CD14-positive monocyte (primary cell): ENCODE measurements at regions not wholly inside any gene's neighbourhood (a gene's known extent, or its start where the extent isn't known, plus 50 kb on each side); places are given as distances from the start of the nearest gene placed in this dataset.

Source experiments
- DNase-seq, 3 donors: peaks; one replicate each; pipeline ENCODE4 v3.0.0-alpha.2; 2011 to 2022
- H2AFZ ChIP-seq: 2 replicates; pipeline ENCODE4 v1.6.0; 2012; ENCODE audit warnings: mild to moderate bottlenecking, low read depth, low read length, inconsistent platforms; ENCODE audit not compliant: insufficient read depth, poor library complexity, severe bottlenecking
- H3K27ac ChIP-seq, 2 donors: 1 replicate in 1 of 2; 2 replicates in 1 of 2; pipeline ENCODE4 v1.5.1; 2012 to 2013; ENCODE audit warnings: low read length in 2 of 2, control low read depth in 1 of 2, inconsistent platforms in 1 of 2, low read depth in 1 of 2, mild to moderate bottlenecking in 1 of 2
- H3K27me3 ChIP-seq, 2 donors: one replicate each; pipeline versions ENCODE4 v1.6.0 to v1.6.1; 2011 to 2013; ENCODE audit warnings: low read length in 2 of 2; ENCODE audit not compliant: control insufficient read depth in 2 of 2, insufficient read depth in 2 of 2
- H3K36me3 ChIP-seq, 2 donors: replicated peaks in 1 of 2; 1 replicate in 1 of 2; 2 replicates in 1 of 2; pipeline versions ENCODE4 v1.5.1 to v1.6.1; 2012 to 2013; ENCODE audit warnings: low read length in 2 of 2, control low read depth in 1 of 2, inconsistent platforms in 1 of 2, mild to moderate bottlenecking in 1 of 2; ENCODE audit not compliant: insufficient read depth in 2 of 2, control insufficient read depth in 1 of 2
- H3K4me1 ChIP-seq, 2 donors: 1 replicate in 1 of 2; 2 replicates in 1 of 2; pipeline versions ENCODE4 v1.5.1 to v1.6.1; 2012 to 2013; ENCODE audit warnings: low read length in 2 of 2, control low read depth in 1 of 2, inconsistent platforms in 1 of 2, mild to moderate bottlenecking in 1 of 2, moderate library complexity in 1 of 2; ENCODE audit not compliant: insufficient read depth in 2 of 2, control insufficient read depth in 1 of 2
- H3K4me2 ChIP-seq: replicated peaks from 2 replicates; pipeline ENCODE3; 2012; ENCODE audit warnings: low read length, moderate library complexity, mild to moderate bottlenecking; ENCODE audit not compliant: poor library complexity, severe bottlenecking; ENCODE audit errors: extremely low read depth
- H3K4me3 ChIP-seq, 3 experiments: fragments of 200-600 bp in 1 of 3; sonication (generic) in 1 of 3; replicated peaks in 1 of 3; 1 replicate in 2 of 3; 2 replicates in 1 of 3; pipeline ENCODE4 v1.5.1; 2011 to 2013; ENCODE audit warnings: low read length in 3 of 3, mild to moderate bottlenecking in 3 of 3, control low read depth in 2 of 3, low read depth in 2 of 3, inconsistent platforms in 1 of 3, moderate library complexity in 1 of 3
- H3K79me2 ChIP-seq: 2 replicates; pipeline ENCODE4 v1.6.0; 2012; ENCODE audit warnings: mild to moderate bottlenecking, control low read depth, inconsistent platforms, low read length, moderate library complexity; ENCODE audit not compliant: insufficient read depth
- H3K9ac ChIP-seq: 2 replicates; pipeline ENCODE4 v1.6.0; 2017; ENCODE audit warnings: low read length, mild to moderate bottlenecking; ENCODE audit not compliant: insufficient read depth, poor library complexity, severe bottlenecking
- H3K9me3 ChIP-seq, 2 donors: replicated peaks in 1 of 2; 1 replicate in 1 of 2; 2 replicates in 1 of 2; pipeline versions ENCODE4 v1.5.1 to v1.6.1; 2012 to 2013; ENCODE audit warnings: low read length in 2 of 2, control low read depth in 1 of 2; ENCODE audit not compliant: control insufficient read depth in 1 of 2, insufficient read depth in 1 of 2
- H4K20me1 ChIP-seq: 2 replicates; pipeline ENCODE4 v1.6.0; 2012; ENCODE audit warnings: mild to moderate bottlenecking, low read length, control low read depth, moderate library complexity; ENCODE audit not compliant: insufficient read depth
- H3K27ac Mint-ChIP-seq, 7 donors: one replicate each; pipeline ENCODE4 v1.8.0; 2020; ENCODE audit warnings: mild to moderate bottlenecking in 7 of 7, mixed read lengths in 7 of 7, moderate library complexity in 6 of 7, inconsistent platforms in 2 of 7
- H3K27me3 Mint-ChIP-seq, 3 donors: one replicate each; pipeline ENCODE4 v1.8.0; 2021 to 2022; ENCODE audit warnings: low read depth in 3 of 3, mild to moderate bottlenecking in 3 of 3, mixed read lengths in 3 of 3, moderate library complexity in 3 of 3, inconsistent platforms in 1 of 3
- H3K36me3 Mint-ChIP-seq, 2 donors: one replicate each; pipeline ENCODE4 v1.8.0; 2020; ENCODE audit warnings: mixed read lengths in 2 of 2, inconsistent platforms in 1 of 2, mild to moderate bottlenecking in 1 of 2
- H3K4me1 Mint-ChIP-seq: one replicate; pipeline ENCODE4 v1.8.0; 2020; ENCODE audit warnings: mild to moderate bottlenecking, mixed read lengths
- H3K4me3 Mint-ChIP-seq, 2 donors: one replicate each; pipeline ENCODE4 v1.8.0; 2020; ENCODE audit warnings: mild to moderate bottlenecking in 2 of 2, mixed read lengths in 2 of 2, moderate library complexity in 1 of 2
- H3K9me3 Mint-ChIP-seq, 7 donors: one replicate each; pipeline ENCODE4 v1.8.0; 2020 to 2022; ENCODE audit warnings: mixed read lengths in 7 of 7, mild to moderate bottlenecking in 6 of 7, moderate library complexity in 6 of 7, inconsistent platforms in 2 of 7
- WGBS: methylation state at CpG from one replicate; pipeline ENCODE4 v1.1.5; 2013; ENCODE audit warnings: missing lambda C conversion rate; ENCODE audit not compliant: insufficient coverage; 5-methylcytosine and 5-hydroxymethylcytosine counted together
- intact Hi-C, 2 donors: fragments of 100-400 bp; cut with micrococcal nuclease; formaldehyde crosslinking; loops; one replicate each; pipeline versions ENCODE4 v1.15.0 to v1.15.1; 2023
- TF ChIP-seq, protein P1 (sequence below): fragments of 200-600 bp; IDR thresholded peaks from one replicate; pipeline ENCODE4 v1.8.0; 2022; ENCODE audit warnings: antibody characterized with exemption, mild to moderate bottlenecking

DNA sequence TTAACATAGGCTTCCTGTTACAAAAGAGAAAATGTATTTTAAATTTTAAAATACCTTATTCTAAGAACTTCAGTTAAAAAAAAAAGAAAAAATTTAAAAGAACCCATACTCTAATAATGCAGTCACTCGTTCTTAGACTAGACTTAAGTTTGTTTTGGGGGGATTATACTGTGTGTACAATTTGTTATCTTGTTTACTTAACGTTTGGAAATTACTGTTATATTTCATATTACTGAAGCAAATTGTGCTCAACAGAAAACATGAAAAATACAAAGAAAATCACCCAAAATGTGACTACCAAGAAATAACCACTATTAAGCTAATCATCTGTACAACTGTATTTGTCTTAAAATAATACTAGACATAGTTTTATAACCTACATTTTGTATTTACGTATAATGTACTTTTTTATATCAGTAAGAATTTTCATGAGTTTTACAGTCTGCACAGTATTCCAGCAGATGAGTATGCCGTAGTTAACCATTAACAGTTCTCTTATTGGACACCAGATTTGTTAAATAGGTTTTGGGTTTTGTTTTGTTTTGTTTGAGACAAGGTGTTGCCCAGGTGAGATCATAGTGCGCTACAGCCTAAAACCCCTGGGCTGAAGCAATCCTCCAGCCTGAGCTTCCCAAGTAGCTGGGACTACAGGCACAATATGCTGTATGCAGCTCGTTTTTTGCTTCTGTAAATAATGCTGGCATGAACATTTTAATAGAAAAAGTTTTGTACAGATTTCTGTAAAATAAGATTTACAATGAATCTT lies 88.8 kb upstream of the CHD2 start:
- DNase-seq: no peak
- Histone ChIP-seq H3K4me2 (peak overlapping the region; percentile 92), H3K9ac (peak overlapping the region; percentile 95), H3K4me3 (peak overlapping the region; percentile 32 to 81 (median 63)), H3K27ac (peak overlapping the region in 1 of 2 donors; percentile 99), H3K27me3 (no peaks in the 10 kb centered on the region), H2AFZ (peak overlapping the region; percentile 75), H3K36me3 (no peaks in the 10 kb centered on the region), H4K20me1 (no peaks in the 10 kb centered on the region), H3K79me2 (peaks cover 34% of the 10 kb centered on the region), H3K4me1 (peaks cover 38 to 50% of the 10 kb centered on the region in 2 donors), H3K9me3 (no peaks in the 10 kb centered on the region)
- intact Hi-C loops: no loop called here
- peaks cover 0 to 1% (median 0%) of the 10 kb centered on the region in 3 donors for H3K27me3 Mint-ChIP-seq
- 86% methylated on average over 1 of the region's 6 CpGs for WGBS
- H3K36me3 Mint-ChIP-seq: peaks cover 0 to 1% of the 10 kb centered on the region in 2 donors
- H3K9me3 Mint-ChIP-seq: no peaks in the 10 kb centered on the region
- TF ChIP-seq, protein P1, sequence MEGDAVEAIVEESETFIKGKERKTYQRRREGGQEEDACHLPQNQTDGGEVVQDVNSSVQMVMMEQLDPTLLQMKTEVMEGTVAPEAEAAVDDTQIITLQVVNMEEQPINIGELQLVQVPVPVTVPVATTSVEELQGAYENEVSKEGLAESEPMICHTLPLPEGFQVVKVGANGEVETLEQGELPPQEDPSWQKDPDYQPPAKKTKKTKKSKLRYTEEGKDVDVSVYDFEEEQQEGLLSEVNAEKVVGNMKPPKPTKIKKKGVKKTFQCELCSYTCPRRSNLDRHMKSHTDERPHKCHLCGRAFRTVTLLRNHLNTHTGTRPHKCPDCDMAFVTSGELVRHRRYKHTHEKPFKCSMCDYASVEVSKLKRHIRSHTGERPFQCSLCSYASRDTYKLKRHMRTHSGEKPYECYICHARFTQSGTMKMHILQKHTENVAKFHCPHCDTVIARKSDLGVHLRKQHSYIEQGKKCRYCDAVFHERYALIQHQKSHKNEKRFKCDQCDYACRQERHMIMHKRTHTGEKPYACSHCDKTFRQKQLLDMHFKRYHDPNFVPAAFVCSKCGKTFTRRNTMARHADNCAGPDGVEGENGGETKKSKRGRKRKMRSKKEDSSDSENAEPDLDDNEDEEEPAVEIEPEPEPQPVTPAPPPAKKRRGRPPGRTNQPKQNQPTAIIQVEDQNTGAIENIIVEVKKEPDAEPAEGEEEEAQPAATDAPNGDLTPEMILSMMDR: no peak
- H3K4me3 Mint-ChIP-seq: no peak overlapping the region
- H3K27ac Mint-ChIP-seq: peak overlapping the region in 4 of 7 donors; percentile 6 to 99 (median 98)
- H3K4me1 Mint-ChIP-seq: peaks cover 36% of the 10 kb centered on the region

DNA sequence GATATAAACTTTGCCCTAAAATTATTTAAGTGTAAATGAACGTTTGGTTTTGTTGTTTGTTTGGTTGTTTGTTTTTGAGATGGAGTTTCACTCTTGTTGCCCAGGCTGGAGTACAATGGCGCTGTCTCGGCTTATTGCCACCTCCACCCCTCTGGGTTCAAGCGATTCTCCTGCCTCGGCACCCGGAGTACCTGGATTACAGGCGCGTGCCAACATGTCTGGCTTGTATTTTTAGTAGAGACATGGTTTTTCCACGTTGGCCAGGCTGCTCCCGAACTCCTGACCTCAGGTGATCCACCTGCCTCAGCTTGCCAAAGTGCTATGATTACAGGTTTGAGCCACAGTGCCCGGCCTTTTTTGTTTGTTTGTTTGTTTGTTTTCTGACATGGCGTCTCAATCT lies 87.9 kb upstream of the CHD2 start:
- H3K4me2 ChIP-seq: no peak overlapping the region
- Mint-ChIP-seq H3K9me3 (no peaks in the 10 kb centered on the region), H3K36me3 (no peaks in the 10 kb centered on the region), H3K27ac (peak overlapping the region in 1 of 7 donors; percentile 40), H3K4me3 (no peak overlapping the region), H3K4me1 (peaks cover 30% of the 10 kb centered on the region), H3K27me3 (peaks cover 0 to 1% (median 0%) of the 10 kb centered on the region in 3 donors)
- H3K36me3 ChIP-seq: no peaks in the 10 kb centered on the region
- peaks cover 25% of the 10 kb centered on the region for H3K79me2 ChIP-seq
- H3K27ac ChIP-seq: no peak overlapping the region
- peaks cover 30 to 44% of the 10 kb centered on the region in 2 donors for H3K4me1 ChIP-seq
- no peaks in the 10 kb centered on the region for H3K27me3 ChIP-seq
- no peaks in the 10 kb centered on the region for H3K9me3 ChIP-seq
- TF ChIP-seq, protein P1: no peak
- no peak overlapping the region for H3K4me3 ChIP-seq
- DNase-seq: no peak
- no peak overlapping the region for H3K9ac ChIP-seq
- WGBS: 98% methylated on average over 6 of the region's 12 CpGs
- no peak overlapping the region for H2AFZ ChIP-seq
- intact Hi-C loops: no loop called here
- no peaks in the 10 kb centered on the region for H4K20me1 ChIP-seq
